Heart left ventricle (tissue), 16 donors: ENCODE measurements at regions not wholly inside any gene's neighbourhood (a gene's known extent, or its start where the extent isn't known, plus 50 kb on each side); places are given as distances from the start of the nearest gene placed in this dataset.

Source experiments
- ATAC-seq, 4 donors: fragments of 200-7000 bp; cut with Tn5 transposase; one replicate each; pipeline ENCODE4 v1.9.1; 2020 to 2022; ENCODE audit warnings: moderate library complexity in 4 of 4, mild to moderate bottlenecking in 3 of 4, moderate number of reproducible peaks in 1 of 4
- DNase-seq, 5 donors: peaks; one replicate each; pipeline ENCODE4 v3.0.0-alpha.2; 2020
- H3K27ac ChIP-seq, 12 donors: fragments of 200-600 bp; sonication (generic) in 4 of 12; one replicate each; pipeline versions ENCODE4 v1.5.0 to v1.8.0; 2016 to 2022; ENCODE audit warnings: mild to moderate bottlenecking in 2 of 12
- H3K27me3 ChIP-seq, 9 donors: fragments of 200-600 bp; sonication (generic) in 2 of 9; one replicate each; pipeline versions ENCODE4 v1.5.1 to v1.8.0; 2016 to 2022; ENCODE audit warnings: mild to moderate bottlenecking in 3 of 9
- H3K36me3 ChIP-seq, 9 donors: fragments of 200-600 bp; sonication (generic) in 2 of 9; one replicate each; pipeline versions ENCODE4 v1.5.0 to v1.8.0; 2018 to 2022; ENCODE audit warnings: mild to moderate bottlenecking in 2 of 9
- H3K4me1 ChIP-seq, 12 donors: fragments of 200-600 bp; sonication (generic) in 4 of 12; one replicate each; pipeline versions ENCODE4 v1.5.0 to v1.8.0; 2016 to 2022; ENCODE audit warnings: mild to moderate bottlenecking in 3 of 12
- H3K4me3 ChIP-seq, 12 donors: fragments of 200-600 bp; sonication (generic) in 4 of 12; one replicate each; pipeline versions ENCODE4 v1.5.0 to v1.8.0; 2017 to 2022; ENCODE audit warnings: mild to moderate bottlenecking in 9 of 12, moderate library complexity in 4 of 12
- H3K9me3 ChIP-seq, 12 donors: fragments of 200-600 bp; sonication (generic) in 4 of 12; one replicate each; pipeline versions ENCODE4 v1.5.0 to v1.8.0; 2016 to 2022; ENCODE audit warnings: mild to moderate bottlenecking in 1 of 12
- CTCF ChIP-seq, 12 donors: fragments of 200-600 bp; sonication (generic) in 4 of 12; IDR thresholded peaks; one replicate each; pipeline versions ENCODE4 v1.5.0 to v1.8.0; 2018 to 2022; ENCODE audit warnings: antibody characterized with exemption in 12 of 12, mild to moderate bottlenecking in 5 of 12
- POLR2A ChIP-seq, 2 donors: fragments of 450-650 bp; IDR thresholded peaks; one replicate each; pipeline ENCODE4 v1.6.1; 2017; ENCODE audit warnings: antibody characterized with exemption in 2 of 2, mild to moderate bottlenecking in 2 of 2, moderate library complexity in 2 of 2
- WGBS, 4 donors: extraction: QIAGEN DNeasy Blood & Tissue Kit in 2 of 4; methylation state at CpG; one replicate each; pipeline versions ENCODE4 v1.1.5 to v1.1.7; 2013 to 2018; 5-methylcytosine and 5-hydroxymethylcytosine counted together
- intact Hi-C, 10 donors: fragments of 100-400 bp; cut with DNase I; formaldehyde crosslinking; loops; one replicate each; pipeline versions ENCODE4 v1.11.1 to v1.14.2; 2022
- donor health status: ischemic (EF 13 %, LVEDD 7.1; RV severe dilation, severe dysfunction).
- donor health status: healthy with polysubstance abuse.
- donor health status: DM: no; HTN: yes; CAD: no.
- donor health status: DM: no; HTN: no; CAD: no.
- donor health status: ischemic (EF 25% LVEDD 6.9; RV normal size, moderate dysfunction).
- donor health status: ischemic (EF 25% LVEDD 5.7; RV mildly dilated, moderate dysfunction).
- donor health status: healthy.
- donor health status: DM: yes; HTN: yes; CAD: no.
- donor health status: ischemic (EF 35%, LVEDD 5.7; RV mildly dilated, moderate dysfunction).
- donor health status: nonischemic (EF 11% LVEDD 7.7; RV severe dilation, severe dysfunction).
- donor health status: DM: yes; HTN: yes; CAD: no.
- donor health status: PGD.
- donor health status: ischemic (EF 29% LVEDD 5.4; RV normal size, mild dysfunction).
- donor health status: nonischemic (EF 23%, LVEDD 6.1; RV moderate dilation, normal function).

- TF ChIP-seq CTCF (IDR thresholded peaks at IDR 0.05) (no peak), POLR2A (IDR thresholded peaks at IDR 0.05) (no peak)
- no peak for DNase-seq
- H3K27ac ChIP-seq = no peak overlapping the region
- intact Hi-C loops = no loop called here
- no peaks in the 10 kb centered on the region for H3K4me1 ChIP-seq
- H3K36me3 ChIP-seq = no peaks in the 10 kb centered on the region
- H3K27me3 ChIP-seq = peaks cover 0 to 3% (median 0%) of the 10 kb centered on the region in 9 donors
- WGBS, 4 donors = 50 to 60% (median 54%) methylated on average over 8 to 12 of the region's 12 CpGs
- ATAC-seq = no peak
- H3K4me3 ChIP-seq = no peak overlapping the region
- H3K9me3 ChIP-seq = peaks cover 0 to 12% (median 2%) of the 10 kb centered on the region in 12 donors
These were observed 120.8 kb upstream of the SEC14L1 start for GRCh38 chr17:77019893-77020379.

- no peak for DNase-seq
- Histone ChIP-seq H3K27ac (no peak overlapping the region), H3K9me3 (peaks cover 0 to 12% (median 2%) of the 10 kb centered on the region in 12 donors), H3K36me3 (no peaks in the 10 kb centered on the region), H3K4me1 (no peaks in the 10 kb centered on the region), H3K4me3 (no peak overlapping the region), H3K27me3 (peaks cover 0 to 3% (median 0%) of the 10 kb centered on the region in 9 donors)
- intact Hi-C loops = no loop called here
- WGBS, 4 donors = 38 to 78% (median 75%) methylated on average over 1 of the region's 1 CpG
- no peak for ATAC-seq
- TF ChIP-seq POLR2A (IDR thresholded peaks at IDR 0.05) = no peak
- TF ChIP-seq CTCF (IDR thresholded peaks at IDR 0.05) = no peak
These were observed 119.8 kb upstream of the SEC14L1 start for GRCh38 chr17:77020973-77021372.

- H3K4me1 ChIP-seq = no peaks in the 10 kb centered on the region
- intact Hi-C loops = no loop called here
- no peak overlapping the region for H3K4me3 ChIP-seq
- peaks cover 0 to 19% (median 8%) of the 10 kb centered on the region in 12 donors for H3K9me3 ChIP-seq
- TF ChIP-seq CTCF (IDR thresholded peaks at IDR 0.05) (no peak), POLR2A (IDR thresholded peaks at IDR 0.05) (no peak)
- peaks cover 0 to 3% (median 0%) of the 10 kb centered on the region in 9 donors for H3K27me3 ChIP-seq
- WGBS, 4 donors = 58 to 78% (median 63%) methylated on average over 2 of the region's 2 CpGs
- no peak overlapping the region for H3K27ac ChIP-seq
- no peak for DNase-seq
- no peaks in the 10 kb centered on the region for H3K36me3 ChIP-seq
- no peak for ATAC-seq
These were observed 118.0 kb upstream of the SEC14L1 start for GRCh38 chr17:77022766-77023165.

GRCh38 chr17:77025781-77026180, 115.0 kb upstream of the SEC14L1 start:
- DNase-seq (no peak), ATAC-seq (no peak)
- Histone ChIP-seq H3K4me3 (no peak overlapping the region), H3K27me3 (peaks cover 0 to 3% (median 0%) of the 10 kb centered on the region in 9 donors), H3K9me3 (peaks cover 0 to 20% (median 8%) of the 10 kb centered on the region in 12 donors), H3K27ac (no peak overlapping the region), H3K36me3 (no peaks in the 10 kb centered on the region), H3K4me1 (no peaks in the 10 kb centered on the region)
- no peak for TF ChIP-seq CTCF (IDR thresholded peaks at IDR 0.05)
- no peak for TF ChIP-seq POLR2A (IDR thresholded peaks at IDR 0.05)
- 75 to 82% (median 80%) methylated on average over 2 of the region's 2 CpGs for WGBS, 4 donors
- intact Hi-C loops = no loop called here
